Breast epithelium (tissue), 4 donors: ENCODE measurements at regions not wholly inside any gene's neighbourhood (a gene's known extent, or its start where the extent isn't known, plus 50 kb on each side); places are given as distances from the start of the nearest gene placed in this dataset.

ENCODE experiments used
- DNase-seq, 2 donors: peaks; one replicate each; pipeline ENCODE4 v3.0.0-alpha.2; 2019; ENCODE audit warnings: low spot score in 2 of 2
- H3K27ac ChIP-seq, 2 donors: fragments of 200-600 bp; sonication (generic) in 1 of 2; one replicate each; pipeline ENCODE4 v1.5.1; 2016 to 2019; ENCODE audit warnings: mild to moderate bottlenecking in 1 of 2
- H3K27me3 ChIP-seq, 2 donors: fragments of 200-600 bp; sonication (generic) in 1 of 2; one replicate each; pipeline versions ENCODE4 v1.5.1 to v1.6.0; 2017 to 2019; ENCODE audit warnings: control low read depth in 1 of 2, mild to moderate bottlenecking in 1 of 2
- H3K36me3 ChIP-seq: fragments of 200-600 bp; one replicate; pipeline ENCODE4 v1.5.1; 2019
- H3K4me1 ChIP-seq, 2 donors: fragments of 200-600 bp; sonication (generic); one replicate each; pipeline ENCODE4 v1.5.1; 2016 to 2019; ENCODE audit warnings: control low read depth in 1 of 2
- H3K4me3 ChIP-seq, 3 donors: fragments of 200-600 bp; sonication (generic); 1 replicate in 2 of 3; 2 replicates in 1 of 3; pipeline ENCODE4 v1.5.1; 2016 to 2019; ENCODE audit warnings: mild to moderate bottlenecking in 3 of 3, moderate library complexity in 2 of 3
- H3K9me3 ChIP-seq, 2 donors: fragments of 200-600 bp; sonication (generic) in 1 of 2; one replicate each; pipeline ENCODE4 v1.5.1; 2016 to 2019; ENCODE audit warnings: control low read depth in 1 of 2
- POLR2A ChIP-seq: fragments of 450-650 bp; IDR thresholded peaks from one replicate; pipeline ENCODE4 v1.6.1; 2016; ENCODE audit warnings: antibody characterized with exemption, mild to moderate bottlenecking, moderate library complexity
- POLR2AphosphoS5 ChIP-seq, 3 donors: sonication (generic); formaldehyde crosslinking; IDR thresholded peaks; one replicate each; pipeline ENCODE4 v1.6.1; 2017; ENCODE audit warnings: antibody characterized with exemption in 3 of 3
- intact Hi-C: fragments of 100-400 bp; cut with DNase I; formaldehyde crosslinking; loops from one replicate; pipeline ENCODE4 v1.15.1; 2023; ENCODE audit warnings: low total_unique reads
- TF ChIP-seq, protein P1 (sequence below), 3 donors: fragments of 450-650 bp; IDR thresholded peaks; one replicate each; pipeline ENCODE4 v1.5.1; 2016 to 2017; ENCODE audit warnings: antibody characterized with exemption in 3 of 3, mild to moderate bottlenecking in 3 of 3, moderate library complexity in 3 of 3

DNA sequence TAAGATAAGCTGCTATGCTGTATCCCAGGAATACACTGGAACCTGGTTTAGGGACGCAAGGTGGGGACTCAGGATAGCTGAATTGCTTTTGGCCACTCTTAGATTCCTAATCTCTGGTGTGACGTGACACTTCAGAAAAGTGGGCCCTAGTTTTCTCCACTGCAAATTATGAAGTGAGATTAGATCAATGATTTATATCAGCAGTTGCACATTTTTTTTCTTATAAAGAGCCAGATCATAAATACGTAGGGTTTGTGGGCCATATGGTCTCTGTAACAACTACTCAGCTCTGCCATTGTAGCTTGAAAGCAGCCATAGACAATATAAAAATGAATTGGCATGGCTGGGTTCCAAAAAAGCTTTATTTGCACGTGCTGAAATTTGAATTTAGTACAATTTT is 85.4 kb upstream of the CPO start:
- H3K36me3 ChIP-seq: no peaks in the 10 kb centered on the region
- DNase-seq: no peak
- intact Hi-C loops: no loop called here
- H3K27ac ChIP-seq: no peak overlapping the region
- H3K27me3 ChIP-seq: no peaks in the 10 kb centered on the region
- H3K9me3 ChIP-seq: no peaks in the 10 kb centered on the region
- no peak overlapping the region for H3K4me3 ChIP-seq
- H3K4me1 ChIP-seq: no peaks in the 10 kb centered on the region
- TF ChIP-seq POLR2AphosphoS5 (IDR thresholded peaks at IDR 0.05) (no peak), POLR2A (no peak)
- TF ChIP-seq, protein P1, sequence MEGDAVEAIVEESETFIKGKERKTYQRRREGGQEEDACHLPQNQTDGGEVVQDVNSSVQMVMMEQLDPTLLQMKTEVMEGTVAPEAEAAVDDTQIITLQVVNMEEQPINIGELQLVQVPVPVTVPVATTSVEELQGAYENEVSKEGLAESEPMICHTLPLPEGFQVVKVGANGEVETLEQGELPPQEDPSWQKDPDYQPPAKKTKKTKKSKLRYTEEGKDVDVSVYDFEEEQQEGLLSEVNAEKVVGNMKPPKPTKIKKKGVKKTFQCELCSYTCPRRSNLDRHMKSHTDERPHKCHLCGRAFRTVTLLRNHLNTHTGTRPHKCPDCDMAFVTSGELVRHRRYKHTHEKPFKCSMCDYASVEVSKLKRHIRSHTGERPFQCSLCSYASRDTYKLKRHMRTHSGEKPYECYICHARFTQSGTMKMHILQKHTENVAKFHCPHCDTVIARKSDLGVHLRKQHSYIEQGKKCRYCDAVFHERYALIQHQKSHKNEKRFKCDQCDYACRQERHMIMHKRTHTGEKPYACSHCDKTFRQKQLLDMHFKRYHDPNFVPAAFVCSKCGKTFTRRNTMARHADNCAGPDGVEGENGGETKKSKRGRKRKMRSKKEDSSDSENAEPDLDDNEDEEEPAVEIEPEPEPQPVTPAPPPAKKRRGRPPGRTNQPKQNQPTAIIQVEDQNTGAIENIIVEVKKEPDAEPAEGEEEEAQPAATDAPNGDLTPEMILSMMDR (IDR thresholded peaks at IDR 0.05): no peak

DNA sequence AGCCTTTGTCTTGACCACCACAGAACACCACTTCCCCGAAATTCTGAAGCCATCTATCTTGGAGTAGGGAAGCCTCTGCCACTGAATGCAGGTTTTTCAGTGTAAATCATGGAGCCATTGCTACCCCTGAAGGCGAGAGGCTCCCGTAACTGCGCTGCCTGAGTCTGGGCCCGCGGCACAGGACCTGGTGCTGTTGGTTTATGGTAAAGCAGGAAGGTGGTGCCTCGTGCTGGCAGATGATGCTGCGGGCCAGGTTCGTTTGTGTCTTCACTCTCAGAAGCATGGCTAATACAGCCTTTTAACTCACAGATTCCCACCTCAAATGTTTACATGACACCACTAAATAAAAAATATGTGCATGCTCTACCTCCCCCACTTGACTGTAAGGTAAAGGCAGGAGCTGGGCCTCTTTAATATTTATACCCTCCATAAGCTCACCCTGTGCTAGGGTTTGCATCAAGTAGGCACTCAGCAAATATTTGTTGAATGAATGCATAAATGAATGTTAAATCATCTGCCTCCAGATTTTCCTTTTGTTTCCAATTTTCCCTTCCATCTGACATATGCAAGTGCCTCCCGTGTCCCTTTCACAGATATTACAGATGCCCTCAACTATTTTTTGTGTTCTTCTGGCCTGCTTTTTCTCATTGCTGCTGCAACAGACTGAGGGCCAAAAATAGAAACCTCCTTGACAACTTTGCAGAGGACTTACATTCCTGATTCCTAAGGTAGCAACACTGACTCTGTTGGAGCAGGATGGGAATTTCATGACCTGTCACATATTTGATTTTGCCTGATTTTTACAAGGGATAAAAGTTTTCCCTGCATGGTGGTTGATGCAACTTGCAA is 83.5 kb upstream of the CPO start:
- Histone ChIP-seq H3K27ac (no peak overlapping the region), H3K4me1 (no peaks in the 10 kb centered on the region), H3K4me3 (no peak overlapping the region), H3K36me3 (no peaks in the 10 kb centered on the region), H3K27me3 (no peaks in the 10 kb centered on the region), H3K9me3 (no peaks in the 10 kb centered on the region)
- TF ChIP-seq POLR2A: no peak
- no peak for TF ChIP-seq POLR2AphosphoS5 (IDR thresholded peaks at IDR 0.05)
- TF ChIP-seq, protein P1 (IDR thresholded peaks at IDR 0.05): no peak
- no peak for DNase-seq
- intact Hi-C loops: no loop called here

DNA sequence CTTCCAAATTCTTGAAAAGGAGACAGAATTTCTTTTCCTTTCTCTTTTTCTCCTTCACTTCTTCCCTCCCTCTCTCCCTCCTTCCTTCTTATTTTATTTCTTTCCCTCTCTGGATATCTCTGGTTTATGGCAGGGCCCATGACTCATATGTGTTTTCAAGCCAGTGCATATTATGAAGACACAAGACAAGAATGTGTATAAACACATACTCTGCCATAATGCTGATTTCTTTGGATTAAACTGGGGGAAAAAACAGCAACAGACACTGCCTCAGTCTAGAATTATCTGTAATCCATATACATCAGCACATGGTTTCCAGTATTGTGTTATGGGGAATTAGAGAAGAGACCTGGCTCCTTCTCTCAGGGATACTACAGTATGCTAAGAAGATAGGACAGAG is 82.8 kb upstream of the CPO start:
- no peaks in the 10 kb centered on the region for H3K27me3 ChIP-seq
- intact Hi-C loops: no loop called here
- no peak overlapping the region for H3K27ac ChIP-seq
- no peak overlapping the region for H3K4me3 ChIP-seq
- H3K36me3 ChIP-seq: no peaks in the 10 kb centered on the region
- no peaks in the 10 kb centered on the region for H3K9me3 ChIP-seq
- TF ChIP-seq POLR2AphosphoS5 (IDR thresholded peaks at IDR 0.05) (no peak), POLR2A (no peak)
- TF ChIP-seq, protein P1 (IDR thresholded peaks at IDR 0.05): no peak
- DNase-seq: no peak
- no peaks in the 10 kb centered on the region for H3K4me1 ChIP-seq

DNA sequence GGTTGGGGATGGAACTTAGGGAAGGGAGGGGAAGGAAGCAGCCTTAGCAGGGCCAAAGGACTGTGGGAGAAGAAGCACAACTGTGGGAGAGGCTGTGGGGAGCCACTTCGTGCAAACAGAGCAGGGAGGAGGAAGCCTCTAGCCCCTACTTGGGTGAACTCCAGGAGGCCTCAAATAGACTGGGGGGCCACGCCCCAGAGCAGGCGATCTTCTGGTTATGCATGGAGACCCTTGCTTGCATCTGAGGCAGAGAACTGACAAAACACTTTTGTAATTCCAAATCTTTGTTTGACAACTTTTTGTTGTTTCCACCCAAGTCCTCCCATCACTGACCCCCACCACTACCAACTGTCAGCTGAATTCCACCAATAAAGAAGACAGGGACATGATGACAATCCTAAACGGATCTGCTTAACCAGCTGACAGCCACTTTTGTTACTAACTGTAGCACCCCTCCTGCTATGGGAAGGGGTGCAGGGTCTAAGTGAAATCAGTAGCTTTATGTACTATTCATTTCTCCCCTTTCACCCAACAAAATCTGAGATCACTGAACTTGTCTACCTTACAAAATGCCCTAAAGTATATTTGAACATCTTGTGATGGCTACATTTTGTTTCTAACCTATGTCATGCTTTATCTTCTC is 80.5 kb upstream of the CPO start:
- no peak for TF ChIP-seq POLR2A
- TF ChIP-seq, protein P1 (IDR thresholded peaks at IDR 0.05): no peak
- no peak for TF ChIP-seq POLR2AphosphoS5 (IDR thresholded peaks at IDR 0.05)

DNA sequence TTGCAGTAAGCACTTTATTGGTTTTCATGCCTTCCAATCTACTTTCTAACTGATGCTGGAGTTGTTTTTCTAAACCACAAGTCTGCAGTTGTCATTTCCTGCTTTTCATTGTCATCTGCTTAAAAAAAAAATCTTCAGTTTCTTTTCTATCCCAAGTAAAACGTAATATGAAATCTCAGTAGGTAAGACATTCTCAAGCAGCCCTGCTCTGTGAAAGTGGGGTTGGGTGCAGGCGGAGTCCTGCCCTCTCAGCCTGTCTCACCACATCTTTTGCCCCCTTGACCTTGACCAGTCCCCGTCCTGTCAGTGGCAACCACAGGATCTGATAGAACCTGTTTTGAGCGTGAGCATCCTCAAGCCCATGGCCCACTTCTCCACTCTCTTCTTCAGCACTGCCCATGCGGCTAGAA is 80.0 kb upstream of the CPO start:
- Histone ChIP-seq H3K4me1 (no peaks in the 10 kb centered on the region), H3K27me3 (no peaks in the 10 kb centered on the region), H3K9me3 (no peaks in the 10 kb centered on the region), H3K27ac (no peak overlapping the region), H3K4me3 (no peak overlapping the region), H3K36me3 (no peaks in the 10 kb centered on the region)
- intact Hi-C loops: no loop called here
- DNase-seq: no peak
- TF ChIP-seq, protein P1 (IDR thresholded peaks at IDR 0.05): no peak
- no peak for TF ChIP-seq POLR2A
- no peak for TF ChIP-seq POLR2AphosphoS5 (IDR thresholded peaks at IDR 0.05)

More for the DNA sequence above, 80.5 kb upstream of the CPO start:
- no peak for DNase-seq
- H3K4me3 ChIP-seq: no peak overlapping the region
- H3K27me3 ChIP-seq: no peaks in the 10 kb centered on the region
- intact Hi-C loops: no loop called here
- H3K9me3 ChIP-seq: no peaks in the 10 kb centered on the region
- H3K27ac ChIP-seq: no peak overlapping the region
- H3K4me1 ChIP-seq: no peaks in the 10 kb centered on the region
- H3K36me3 ChIP-seq: no peaks in the 10 kb centered on the region
